CD14-positive monocyte (primary cell): ENCODE measurements at regions not wholly inside any gene's neighbourhood (a gene's known extent, or its start where the extent isn't known, plus 50 kb on each side); places are given as distances from the start of the nearest gene placed in this dataset.
"Not testable (repeated sequence)": the region's sequence is repeated elsewhere in the genome, so short reads cannot be mapped to it uniquely, and the experiment has no call there.

ENCODE experiments used
- DNase-seq, 3 donors: peaks; one replicate each; pipeline ENCODE4 v3.0.0-alpha.2; 2011 to 2022
- H2AFZ ChIP-seq: 2 replicates; pipeline ENCODE4 v1.6.0; 2012; ENCODE audit warnings: mild to moderate bottlenecking, low read depth, low read length, inconsistent platforms; ENCODE audit not compliant: insufficient read depth, poor library complexity, severe bottlenecking
- H3K27ac ChIP-seq, 2 donors: 1 replicate in 1 of 2; 2 replicates in 1 of 2; pipeline ENCODE4 v1.5.1; 2012 to 2013; ENCODE audit warnings: low read length in 2 of 2, control low read depth in 1 of 2, inconsistent platforms in 1 of 2, low read depth in 1 of 2, mild to moderate bottlenecking in 1 of 2
- H3K27me3 ChIP-seq, 2 donors: one replicate each; pipeline versions ENCODE4 v1.6.0 to v1.6.1; 2011 to 2013; ENCODE audit warnings: low read length in 2 of 2; ENCODE audit not compliant: control insufficient read depth in 2 of 2, insufficient read depth in 2 of 2
- H3K36me3 ChIP-seq, 2 donors: replicated peaks in 1 of 2; 1 replicate in 1 of 2; 2 replicates in 1 of 2; pipeline versions ENCODE4 v1.5.1 to v1.6.1; 2012 to 2013; ENCODE audit warnings: low read length in 2 of 2, control low read depth in 1 of 2, inconsistent platforms in 1 of 2, mild to moderate bottlenecking in 1 of 2; ENCODE audit not compliant: insufficient read depth in 2 of 2, control insufficient read depth in 1 of 2
- H3K4me1 ChIP-seq, 2 donors: 1 replicate in 1 of 2; 2 replicates in 1 of 2; pipeline versions ENCODE4 v1.5.1 to v1.6.1; 2012 to 2013; ENCODE audit warnings: low read length in 2 of 2, control low read depth in 1 of 2, inconsistent platforms in 1 of 2, mild to moderate bottlenecking in 1 of 2, moderate library complexity in 1 of 2; ENCODE audit not compliant: insufficient read depth in 2 of 2, control insufficient read depth in 1 of 2
- H3K4me2 ChIP-seq: replicated peaks from 2 replicates; pipeline ENCODE3; 2012; ENCODE audit warnings: low read length, moderate library complexity, mild to moderate bottlenecking; ENCODE audit not compliant: poor library complexity, severe bottlenecking; ENCODE audit errors: extremely low read depth
- H3K4me3 ChIP-seq, 3 experiments: fragments of 200-600 bp in 1 of 3; sonication (generic) in 1 of 3; replicated peaks in 1 of 3; 1 replicate in 2 of 3; 2 replicates in 1 of 3; pipeline ENCODE4 v1.5.1; 2011 to 2013; ENCODE audit warnings: low read length in 3 of 3, mild to moderate bottlenecking in 3 of 3, control low read depth in 2 of 3, low read depth in 2 of 3, inconsistent platforms in 1 of 3, moderate library complexity in 1 of 3
- H3K79me2 ChIP-seq: 2 replicates; pipeline ENCODE4 v1.6.0; 2012; ENCODE audit warnings: mild to moderate bottlenecking, control low read depth, inconsistent platforms, low read length, moderate library complexity; ENCODE audit not compliant: insufficient read depth
- H3K9ac ChIP-seq: 2 replicates; pipeline ENCODE4 v1.6.0; 2017; ENCODE audit warnings: low read length, mild to moderate bottlenecking; ENCODE audit not compliant: insufficient read depth, poor library complexity, severe bottlenecking
- H3K9me3 ChIP-seq, 2 donors: replicated peaks in 1 of 2; 1 replicate in 1 of 2; 2 replicates in 1 of 2; pipeline versions ENCODE4 v1.5.1 to v1.6.1; 2012 to 2013; ENCODE audit warnings: low read length in 2 of 2, control low read depth in 1 of 2; ENCODE audit not compliant: control insufficient read depth in 1 of 2, insufficient read depth in 1 of 2
- H4K20me1 ChIP-seq: 2 replicates; pipeline ENCODE4 v1.6.0; 2012; ENCODE audit warnings: mild to moderate bottlenecking, low read length, control low read depth, moderate library complexity; ENCODE audit not compliant: insufficient read depth
- H3K27ac Mint-ChIP-seq, 7 donors: one replicate each; pipeline ENCODE4 v1.8.0; 2020; ENCODE audit warnings: mild to moderate bottlenecking in 7 of 7, mixed read lengths in 7 of 7, moderate library complexity in 6 of 7, inconsistent platforms in 2 of 7
- H3K27me3 Mint-ChIP-seq, 3 donors: one replicate each; pipeline ENCODE4 v1.8.0; 2021 to 2022; ENCODE audit warnings: low read depth in 3 of 3, mild to moderate bottlenecking in 3 of 3, mixed read lengths in 3 of 3, moderate library complexity in 3 of 3, inconsistent platforms in 1 of 3
- H3K36me3 Mint-ChIP-seq, 2 donors: one replicate each; pipeline ENCODE4 v1.8.0; 2020; ENCODE audit warnings: mixed read lengths in 2 of 2, inconsistent platforms in 1 of 2, mild to moderate bottlenecking in 1 of 2
- H3K4me1 Mint-ChIP-seq: one replicate; pipeline ENCODE4 v1.8.0; 2020; ENCODE audit warnings: mild to moderate bottlenecking, mixed read lengths
- H3K4me3 Mint-ChIP-seq, 2 donors: one replicate each; pipeline ENCODE4 v1.8.0; 2020; ENCODE audit warnings: mild to moderate bottlenecking in 2 of 2, mixed read lengths in 2 of 2, moderate library complexity in 1 of 2
- H3K9me3 Mint-ChIP-seq, 7 donors: one replicate each; pipeline ENCODE4 v1.8.0; 2020 to 2022; ENCODE audit warnings: mixed read lengths in 7 of 7, mild to moderate bottlenecking in 6 of 7, moderate library complexity in 6 of 7, inconsistent platforms in 2 of 7
- CTCF ChIP-seq: fragments of 200-600 bp; IDR thresholded peaks from one replicate; pipeline ENCODE4 v1.8.0; 2022; ENCODE audit warnings: antibody characterized with exemption, mild to moderate bottlenecking
- WGBS: methylation state at CpG from one replicate; pipeline ENCODE4 v1.1.5; 2013; ENCODE audit warnings: missing lambda C conversion rate; ENCODE audit not compliant: insufficient coverage; 5-methylcytosine and 5-hydroxymethylcytosine counted together
- intact Hi-C, 2 donors: fragments of 100-400 bp; cut with micrococcal nuclease; formaldehyde crosslinking; loops; one replicate each; pipeline versions ENCODE4 v1.15.0 to v1.15.1; 2023

GRCh38 chr13:86253497-86253896, 454.3 kb upstream of the SLITRK6 start:
- H3K27ac Mint-ChIP-seq, H3K27me3 ChIP-seq, H3K27ac ChIP-seq, H3K4me1 ChIP-seq, H3K9ac ChIP-seq, H3K9me3 Mint-ChIP-seq, intact Hi-C loops, H2AFZ ChIP-seq, H3K9me3 ChIP-seq, H3K4me3 ChIP-seq, H3K27me3 Mint-ChIP-seq, H3K79me2 ChIP-seq, H3K36me3 Mint-ChIP-seq, H3K4me2 ChIP-seq, H4K20me1 ChIP-seq, H3K4me1 Mint-ChIP-seq, H3K36me3 ChIP-seq, H3K4me3 Mint-ChIP-seq, DNase-seq: not testable (repeated sequence)
- no CpG with 5 or more reads among the region's 5 CpGs for WGBS

GRCh38 chr13:86255820-86256219, 456.6 kb upstream of the SLITRK6 start:
- H3K36me3 Mint-ChIP-seq, H3K4me1 ChIP-seq, H3K27ac Mint-ChIP-seq, H3K4me3 ChIP-seq, H3K9me3 Mint-ChIP-seq, H3K36me3 ChIP-seq, H3K27ac ChIP-seq, H3K4me3 Mint-ChIP-seq, H4K20me1 ChIP-seq, H2AFZ ChIP-seq, H3K4me1 Mint-ChIP-seq, DNase-seq, H3K9ac ChIP-seq, H3K9me3 ChIP-seq, H3K79me2 ChIP-seq, H3K27me3 Mint-ChIP-seq, H3K4me2 ChIP-seq, intact Hi-C loops, H3K27me3 ChIP-seq: not testable (repeated sequence)
- WGBS = no CpG with 5 or more reads among the region's 2 CpGs

GRCh38 chr13:86269511-86269910, 470.3 kb upstream of the SLITRK6 start:
- Mint-ChIP-seq H3K9me3 (peaks cover 0 to 1% (median 0%) of the 10 kb centered on the region in 7 donors), H3K4me1 (no peaks in the 10 kb centered on the region), H3K4me3 (no peak overlapping the region), H3K27ac (no peak overlapping the region), H3K27me3 (no peaks in the 10 kb centered on the region), H3K36me3 (no peaks in the 10 kb centered on the region)
- Histone ChIP-seq H3K4me3 (no peak overlapping the region), H3K27ac (no peak overlapping the region), H3K9ac (no peak overlapping the region), H3K27me3 (no peaks in the 10 kb centered on the region), H2AFZ (no peak overlapping the region), H3K36me3 (no peaks in the 10 kb centered on the region), H3K4me1 (no peaks in the 10 kb centered on the region), H3K4me2 (no peak overlapping the region), H4K20me1 (no peaks in the 10 kb centered on the region), H3K79me2 (no peaks in the 10 kb centered on the region), H3K9me3 (no peaks in the 10 kb centered on the region)
- TF ChIP-seq CTCF = no peak
- intact Hi-C loops = no loop called here
- no peak for DNase-seq
